GM12865 (cell line): ENCODE measurements at regions not wholly inside any gene's neighbourhood (a gene's known extent, or its start where the extent isn't known, plus 50 kb on each side); places are given as distances from the start of the nearest gene placed in this dataset.
"Not testable (repeated sequence)": the region's sequence is repeated elsewhere in the genome, so short reads cannot be mapped to it uniquely, and the experiment has no call there.

Experiments
- DNase-seq: peaks from one replicate; pipeline ENCODE4 v3.0.0; 2010; ENCODE audit warnings: low read depth
- H3K4me3 ChIP-seq: 2 replicates; pipeline ENCODE4 v1.5.1; 2011; ENCODE audit warnings: mild to moderate bottlenecking, low read depth, low read length, control low read depth
- CTCF ChIP-seq: IDR thresholded peaks from 2 replicates; pipeline ENCODE4 v1.5.1; 2011; ENCODE audit warnings: low read length, control low read depth, low read depth, inconsistent platforms; ENCODE audit not compliant: insufficient read depth; ENCODE audit errors: missing control alignments

GRCh38 chr14:23750357-23750756 is 114.2 kb downstream of the DHRS2 start:
- DNase-seq, result no peak

GRCh38 chr14:23751616-23752015 is 115.5 kb downstream of the DHRS2 start:
- DNase-seq, result no peak
- H3K4me3 ChIP-seq, result no peak overlapping the region
- TF ChIP-seq CTCF, result no peak

More at GRCh38 chr14:23750357-23750756, 114.2 kb downstream of the DHRS2 start:
- TF ChIP-seq CTCF, result no peak
- H3K4me3 ChIP-seq, result no peak overlapping the region

GRCh38 chr14:23763394-23763793 is 127.2 kb downstream of the DHRS2 start:
- H3K4me3 ChIP-seq, result no peak overlapping the region
- TF ChIP-seq CTCF, result no peak
- no peak for DNase-seq

- no peak overlapping the region for H3K4me3 ChIP-seq
- no peak for TF ChIP-seq CTCF
- no peak for DNase-seq
Measured at GRCh38 chr14:23766737-23767401, 130.7 kb downstream of the DHRS2 start.

- not testable (repeated sequence) for H3K4me3 ChIP-seq, DNase-seq
Measured at GRCh38 chr14:23769221-23769728, 133.1 kb downstream of the DHRS2 start.

GRCh38 chr14:23773981-23774380 is 137.8 kb downstream of the DHRS2 start:
- no peak overlapping the region for H3K4me3 ChIP-seq
- TF ChIP-seq CTCF, result no peak
- no peak for DNase-seq

- H3K4me3 ChIP-seq, result no peak overlapping the region
- DNase-seq, result no peak
- TF ChIP-seq CTCF, result no peak
Measured at GRCh38 chr14:23776296-23776695, 140.1 kb downstream of the DHRS2 start.

GRCh38 chr14:23785208-23785607 is 149.0 kb downstream of the DHRS2 start:
- TF ChIP-seq CTCF, result no peak
- no peak overlapping the region for H3K4me3 ChIP-seq

More at GRCh38 chr14:23785208-23785607, 149.0 kb downstream of the DHRS2 start:
- DNase-seq, result no peak
